GM21576 (cell line): ENCODE measurements at regions not wholly inside any gene's neighbourhood (a gene's known extent, or its start where the extent isn't known, plus 50 kb on each side); places are given as distances from the start of the nearest gene placed in this dataset.
"Not testable (repeated sequence)": the region's sequence is repeated elsewhere in the genome, so short reads cannot be mapped to it uniquely, and the experiment has no call there.

Experiments used
- ATAC-seq: cut with Tn5 transposase; IDR thresholded peaks from one replicate; pipeline ENCODE4 v1.9.1; 2021; ENCODE audit warnings: mild to moderate bottlenecking, moderate library complexity; ENCODE audit not compliant: unreplicated experiment

GRCh38 chr2:58476556-58476955 lies 235.4 kb upstream of the FANCL start:
- no peak for ATAC-seq

GRCh38 chr2:58475756-58476155 lies 234.6 kb upstream of the FANCL start:
- no peak for ATAC-seq

DNA sequence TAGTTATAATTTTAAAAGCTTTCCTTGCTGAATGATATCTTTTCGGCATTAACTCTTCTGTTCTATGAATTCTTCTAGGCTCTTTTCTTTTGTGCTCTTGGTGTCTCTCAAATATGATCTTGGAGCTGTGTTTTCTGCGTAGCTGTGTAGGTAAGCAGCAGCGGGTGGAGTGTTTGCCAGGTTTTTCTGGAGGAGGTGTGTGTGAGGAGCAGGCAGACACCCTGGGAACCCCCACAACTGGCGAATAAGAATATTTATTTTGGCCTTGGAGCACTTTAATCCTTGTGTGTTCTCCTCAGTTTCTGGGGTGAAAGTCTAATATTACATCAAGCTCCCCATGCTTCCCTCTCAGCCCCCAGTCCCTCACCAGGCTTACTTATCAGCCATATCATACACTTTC lies 232.0 kb upstream of the FANCL start:
- ATAC-seq: no peak

GRCh38 chr2:58466804-58467203 lies 225.7 kb upstream of the FANCL start:
- ATAC-seq: peak; percentile 73

- ATAC-seq: not testable (repeated sequence)
Measured at GRCh38 chr2:58466021-58466420, 224.9 kb upstream of the FANCL start.

GRCh38 chr2:58460670-58461069 lies 219.5 kb upstream of the FANCL start:
- ATAC-seq: no peak

- peak; percentile 92 for ATAC-seq
Measured at GRCh38 chr2:58449286-58450010, 208.3 kb upstream of the FANCL start.

DNA sequence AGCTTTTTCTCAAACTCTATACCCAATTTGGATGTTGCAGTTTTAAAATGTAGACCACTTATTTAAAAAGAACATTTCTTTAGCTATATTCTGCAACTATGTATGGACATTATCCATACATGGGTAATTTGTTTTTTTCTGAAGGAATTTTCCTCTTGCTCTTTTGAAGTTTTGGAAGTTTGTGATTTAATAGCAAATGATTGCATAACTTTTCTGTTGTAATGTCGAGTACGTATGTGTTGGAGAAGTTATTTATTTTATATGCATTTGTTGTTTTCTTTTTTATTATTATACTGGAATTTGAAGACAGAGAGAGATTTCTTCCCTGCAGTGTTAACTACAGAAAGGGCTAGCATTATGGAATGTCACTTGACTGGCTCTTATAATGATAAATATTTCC lies 207.7 kb upstream of the FANCL start:
- ATAC-seq: no peak

DNA sequence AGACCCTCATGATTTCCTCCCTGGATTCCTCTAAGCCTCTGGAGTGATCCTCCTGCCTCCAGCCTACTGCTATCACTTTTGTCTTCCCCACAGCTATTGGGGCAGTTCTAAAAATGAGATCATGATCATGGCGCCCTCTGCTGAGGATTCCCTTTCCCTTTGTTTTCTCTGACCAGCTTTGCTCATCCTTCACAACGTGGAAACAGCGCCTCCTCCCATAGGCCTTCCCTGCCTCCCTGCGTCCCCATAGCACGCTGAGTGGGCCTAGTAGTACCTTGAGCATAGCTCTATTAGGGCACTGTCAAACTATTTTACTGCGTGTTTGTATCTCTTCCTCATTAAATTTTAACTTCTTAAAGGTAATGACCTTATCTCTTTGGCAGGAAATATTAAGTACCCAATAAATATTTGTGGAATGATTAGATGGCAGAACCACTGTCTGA lies 207.0 kb upstream of the FANCL start:
- ATAC-seq: peak; percentile 65

GRCh38 chr2:58447586-58447985 lies 206.5 kb upstream of the FANCL start:
- no peak for ATAC-seq

GRCh38 chr2:58441643-58442042 lies 200.5 kb upstream of the FANCL start:
- no peak for ATAC-seq

DNA sequence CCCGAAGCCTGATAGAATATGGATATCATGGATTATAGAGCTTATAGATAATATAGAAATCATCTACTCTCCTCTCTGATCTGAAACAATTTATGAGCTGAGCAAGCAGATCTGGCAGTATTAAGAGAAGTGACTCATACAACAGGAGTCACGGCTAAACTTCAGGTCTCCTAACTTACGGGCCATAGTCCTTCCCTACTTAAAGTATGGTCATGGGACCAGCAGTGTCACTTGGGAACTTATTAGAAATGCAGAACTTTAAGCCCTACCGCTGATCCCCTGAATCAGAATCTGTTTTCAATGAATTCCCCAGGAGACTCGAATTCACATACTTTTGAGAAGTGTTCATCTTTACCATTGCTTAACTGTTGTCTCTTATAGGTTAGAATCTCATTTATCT lies 195.7 kb upstream of the FANCL start:
- ATAC-seq: no peak

DNA sequence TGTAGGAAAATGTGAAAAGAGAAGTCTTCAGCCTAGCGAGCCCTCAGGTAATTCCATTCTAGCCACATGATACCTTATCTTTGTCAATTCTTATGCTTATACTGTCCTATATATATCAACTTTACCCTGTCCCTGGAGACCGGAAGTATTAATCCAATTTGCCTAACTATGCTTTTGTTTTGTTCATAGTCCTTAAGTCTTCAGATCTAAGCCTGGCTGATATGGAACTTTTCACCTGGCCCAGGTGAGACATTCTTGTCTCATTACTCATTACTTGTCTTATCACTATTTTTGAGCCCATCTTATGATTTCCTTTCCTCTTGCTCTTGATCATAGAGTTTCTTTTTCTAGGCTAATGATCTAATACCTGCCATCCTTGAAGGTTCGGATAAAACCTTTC lies 194.1 kb upstream of the FANCL start:
- ATAC-seq: no peak

- no peak for ATAC-seq
Measured at GRCh38 chr2:58434692-58435091, 193.6 kb upstream of the FANCL start.

DNA sequence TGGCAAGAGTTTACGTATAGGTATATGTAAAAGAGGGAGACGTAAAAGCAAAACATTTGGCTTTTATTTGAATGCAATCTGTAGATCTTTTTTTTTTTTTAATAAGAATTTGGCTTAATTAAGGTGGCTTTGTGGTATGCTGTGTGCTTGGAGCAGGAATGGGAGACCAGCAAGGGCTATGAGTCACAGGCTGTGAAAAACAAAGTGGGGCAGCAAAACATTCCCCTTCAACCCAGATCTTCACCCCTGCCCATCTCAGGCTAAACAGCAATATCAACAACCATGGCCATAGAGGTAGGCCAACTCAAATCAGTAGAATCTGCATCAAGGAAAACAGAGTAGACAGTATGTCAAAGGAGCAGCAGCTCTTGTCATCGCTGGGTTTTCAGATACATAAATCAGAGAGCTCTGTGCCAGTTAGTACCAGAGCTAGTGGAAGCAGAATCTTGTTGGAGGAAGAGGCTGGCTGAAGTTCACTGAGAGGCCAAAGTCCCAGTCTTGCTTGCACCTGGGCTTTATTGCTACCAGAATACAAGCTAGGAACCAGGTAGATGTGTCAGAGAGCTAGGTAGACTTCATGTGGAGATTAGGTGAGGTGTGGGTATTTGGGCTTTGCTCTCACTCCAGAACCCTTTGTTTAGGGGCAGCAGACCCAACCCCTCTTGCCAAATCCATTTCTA lies 191.5 kb upstream of the FANCL start:
- no peak for ATAC-seq

- no peak for ATAC-seq
Measured at GRCh38 chr2:58429014-58429875, 188.1 kb upstream of the FANCL start.

DNA sequence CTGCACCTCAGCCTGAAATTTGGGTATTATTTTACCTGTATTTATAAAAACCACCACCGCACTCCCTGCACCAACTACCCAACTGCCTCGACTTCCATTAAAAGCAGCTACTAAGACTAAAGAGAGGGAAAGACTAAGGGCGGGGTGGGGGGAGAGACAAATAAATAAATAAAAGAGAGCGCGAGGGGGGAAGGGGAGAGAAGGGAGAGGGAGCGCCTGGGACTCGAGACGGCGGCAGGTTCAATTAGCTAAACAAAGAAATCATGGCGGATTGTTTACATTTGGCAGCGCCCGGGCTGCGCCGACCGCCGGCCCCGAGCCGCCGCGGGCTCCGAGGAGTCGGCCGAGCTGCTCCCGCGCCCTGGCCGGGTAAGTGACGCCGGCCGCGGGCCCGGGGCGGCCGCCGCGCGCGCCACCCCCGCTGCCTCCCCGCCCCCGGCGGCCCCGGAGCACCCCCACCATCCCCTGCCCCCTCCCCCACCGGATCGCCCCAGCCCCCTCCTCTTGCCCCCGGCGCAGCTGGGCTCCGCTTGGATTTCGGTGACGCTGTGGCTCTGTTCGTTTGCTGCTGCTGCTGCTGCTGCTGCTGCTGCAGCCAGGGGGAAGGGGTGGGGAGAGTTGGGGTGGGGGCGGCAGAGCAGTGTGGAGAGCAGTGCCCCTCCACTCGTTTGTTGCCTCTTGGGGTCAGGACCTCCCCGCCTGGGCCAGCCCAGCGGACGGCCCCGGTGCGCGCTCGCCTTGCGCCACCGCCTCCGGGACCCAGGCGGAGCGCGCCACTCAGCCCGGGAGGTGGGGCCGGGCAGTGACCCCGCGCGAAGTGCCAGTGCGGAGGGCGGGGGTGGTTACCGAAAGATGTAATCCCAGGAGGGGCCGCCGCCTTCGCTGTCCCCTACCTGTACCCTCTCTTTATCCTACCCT lies 187.2 kb upstream of the FANCL start:
- ATAC-seq: no peak

DNA sequence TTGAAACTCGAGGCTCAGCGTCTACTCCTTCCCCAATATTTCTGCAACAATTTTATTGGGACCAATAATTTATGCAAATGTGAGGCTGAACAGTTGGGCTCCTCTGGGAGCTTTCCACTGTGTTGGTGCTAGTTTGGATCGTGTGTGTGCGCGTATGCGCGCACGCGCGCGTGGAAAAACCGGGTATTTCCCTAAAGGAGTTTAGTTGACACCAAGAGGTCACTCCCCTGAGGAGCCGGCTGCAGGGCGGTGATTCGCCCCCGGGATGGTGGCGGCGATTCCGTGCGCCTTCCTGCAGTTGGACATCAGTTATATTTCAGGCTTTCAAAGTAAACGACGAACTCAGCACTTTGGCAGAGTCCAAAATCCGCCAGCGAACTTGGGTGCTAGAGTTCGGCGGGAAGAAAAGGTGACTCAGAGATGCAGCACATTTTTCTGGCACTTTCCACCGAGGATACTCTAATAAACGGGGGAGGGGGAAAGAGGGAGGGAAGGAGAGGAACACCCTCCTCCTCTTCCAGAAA lies 186.5 kb upstream of the FANCL start:
- no peak for ATAC-seq

GRCh38 chr2:58425368-58425767 lies 184.2 kb upstream of the FANCL start:
- ATAC-seq: no peak

DNA sequence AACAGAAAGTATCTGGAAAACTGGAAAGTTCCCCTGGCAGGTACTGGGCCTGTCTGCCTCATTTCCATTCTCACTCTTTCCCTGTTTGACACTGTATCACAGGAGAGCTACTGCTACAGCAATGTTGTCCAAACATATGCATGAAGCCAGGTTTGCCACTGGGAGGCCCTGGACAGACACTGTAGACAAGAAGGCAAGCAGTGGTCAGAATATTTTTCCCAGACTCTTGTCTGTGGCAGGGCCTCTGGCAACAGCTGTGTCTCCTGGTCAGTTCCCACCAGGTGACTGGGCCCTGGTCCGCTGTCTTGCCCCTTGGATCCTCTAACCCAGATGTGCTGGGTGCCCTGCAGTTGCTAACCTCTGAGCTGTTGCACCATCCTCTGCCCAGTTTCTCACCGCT lies 178.9 kb upstream of the FANCL start:
- ATAC-seq: no peak
